ENCODE measurements at regions not wholly inside any gene's neighbourhood (a gene's known extent, or its start where the extent isn't known, plus 50 kb on each side); places are given as distances from the start of the nearest gene placed in this dataset.

DNA sequence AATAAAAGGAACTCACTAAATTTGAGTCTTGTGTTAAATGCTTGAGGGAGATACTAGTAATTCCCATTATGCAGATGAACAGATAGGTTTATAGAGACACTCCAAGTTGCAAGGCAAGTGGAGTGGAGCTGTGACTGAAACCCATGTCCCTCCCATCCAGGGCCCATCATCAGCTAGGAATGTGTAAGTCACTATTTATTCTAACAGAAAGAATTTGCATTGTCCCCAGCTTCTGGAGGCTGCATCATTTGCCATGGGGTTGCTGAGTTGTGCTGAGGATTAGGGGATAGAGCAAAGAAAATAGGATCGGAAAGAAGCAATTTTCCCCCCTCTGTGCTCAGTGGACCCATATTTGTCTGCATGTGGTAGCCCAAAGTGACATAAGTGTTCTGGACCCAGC is 197.4 kb upstream of the RGMA start:
- no peak for DNase-seq
- TF ChIP-seq POLR2A (IDR thresholded peaks at IDR 0.05; ENCODE audit: low read length): no peak
- no peak for TF ChIP-seq GATA1 (IDR thresholded peaks at IDR 0.05; ENCODE audit: low read depth, low read length)

DNA sequence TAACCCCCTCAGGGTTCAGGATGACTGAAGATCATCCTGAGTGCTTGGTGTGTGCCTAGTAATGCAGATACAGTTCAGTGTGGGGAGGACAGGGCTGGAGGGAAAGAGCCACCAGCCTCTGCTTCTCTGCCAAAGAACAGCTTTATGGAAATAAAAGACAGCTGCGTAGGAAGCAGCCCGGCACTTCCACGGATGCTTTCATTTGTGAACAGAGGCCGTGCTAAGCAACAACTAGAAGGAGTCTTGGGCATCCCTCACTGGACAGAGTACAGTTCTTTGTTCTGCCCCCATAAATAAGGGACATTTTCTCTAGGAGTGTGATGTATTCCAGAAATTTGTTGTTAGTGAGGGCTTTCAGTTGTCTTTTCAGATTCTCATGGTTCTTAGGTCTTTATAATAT is 194.8 kb upstream of the RGMA start:
- TF ChIP-seq GATA1 (IDR thresholded peaks at IDR 0.05; ENCODE audit: low read depth, low read length) (no peak), POLR2A (IDR thresholded peaks at IDR 0.05; ENCODE audit: low read length) (no peak)
- no peak for DNase-seq

DNA sequence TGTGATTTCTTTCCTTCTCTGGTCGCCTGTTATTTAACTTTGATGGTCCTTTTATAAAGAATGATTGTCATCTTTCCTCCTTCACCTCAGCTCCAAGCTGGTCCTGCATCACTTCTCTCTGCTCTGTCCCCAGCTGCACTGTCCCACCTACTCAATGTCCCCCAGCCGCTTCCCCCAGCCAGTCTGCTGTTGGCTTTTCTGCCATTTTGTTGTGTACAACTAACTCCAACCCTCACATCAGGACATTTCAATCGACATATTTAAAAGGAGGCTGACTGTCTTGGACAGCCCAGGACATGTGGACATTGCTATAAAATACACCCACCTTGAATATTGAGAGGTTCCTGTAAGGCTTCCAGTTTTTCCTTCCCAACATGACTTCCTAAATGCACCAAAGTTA is 193.8 kb upstream of the RGMA start:
- TF ChIP-seq POLR2A (IDR thresholded peaks at IDR 0.05; ENCODE audit: low read length) (no peak), GATA1 (IDR thresholded peaks at IDR 0.05; ENCODE audit: low read depth, low read length) (no peak)
- no peak for DNase-seq

DNA sequence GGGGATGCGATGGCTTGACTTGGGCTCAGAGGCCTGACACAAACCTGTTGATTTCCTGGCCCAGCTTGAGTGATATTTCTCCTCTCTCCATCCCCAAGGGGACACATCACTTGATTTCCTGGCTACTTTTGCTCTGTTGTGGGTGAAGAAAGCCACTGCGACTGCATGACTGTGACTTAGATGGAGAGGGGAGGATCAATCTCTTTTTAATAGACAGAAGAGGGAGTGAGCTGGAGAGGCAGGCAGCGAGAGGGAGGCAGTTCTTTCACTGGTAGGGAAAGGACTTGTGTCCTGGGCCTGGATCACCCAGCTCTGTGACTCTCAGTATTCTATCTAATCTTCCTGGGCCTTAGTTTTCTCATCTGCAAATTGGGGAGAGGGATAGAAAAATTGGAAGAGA is 189.8 kb upstream of the RGMA start:
- no peak for DNase-seq
- TF ChIP-seq GATA1 (IDR thresholded peaks at IDR 0.05; ENCODE audit: low read depth, low read length) (no peak), POLR2A (IDR thresholded peaks at IDR 0.05; ENCODE audit: low read length) (no peak)

DNA sequence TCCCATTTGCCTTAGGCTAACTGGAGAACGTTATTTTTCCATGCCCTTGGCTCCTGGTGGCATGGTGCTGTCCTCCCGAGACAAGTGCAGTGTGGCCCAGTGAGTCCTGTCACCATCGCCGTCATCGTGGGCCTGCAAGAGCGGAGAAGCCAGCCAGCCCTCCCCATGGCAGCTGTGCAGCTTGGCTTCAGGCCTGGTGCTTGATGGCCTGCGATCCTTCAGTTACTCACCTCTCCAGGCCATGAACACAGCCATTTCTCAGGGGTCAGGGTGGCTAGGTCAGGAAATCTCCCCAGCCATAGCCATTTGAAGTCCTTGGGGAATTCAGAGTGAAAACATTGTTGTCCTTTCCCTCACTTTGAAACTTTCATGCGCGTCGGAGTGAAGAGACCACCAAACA is 189.0 kb upstream of the RGMA start:
- no peak for DNase-seq
- no peak for TF ChIP-seq GATA1 (IDR thresholded peaks at IDR 0.05; ENCODE audit: low read depth, low read length)
- no peak for TF ChIP-seq POLR2A (IDR thresholded peaks at IDR 0.05; ENCODE audit: low read length)

DNA sequence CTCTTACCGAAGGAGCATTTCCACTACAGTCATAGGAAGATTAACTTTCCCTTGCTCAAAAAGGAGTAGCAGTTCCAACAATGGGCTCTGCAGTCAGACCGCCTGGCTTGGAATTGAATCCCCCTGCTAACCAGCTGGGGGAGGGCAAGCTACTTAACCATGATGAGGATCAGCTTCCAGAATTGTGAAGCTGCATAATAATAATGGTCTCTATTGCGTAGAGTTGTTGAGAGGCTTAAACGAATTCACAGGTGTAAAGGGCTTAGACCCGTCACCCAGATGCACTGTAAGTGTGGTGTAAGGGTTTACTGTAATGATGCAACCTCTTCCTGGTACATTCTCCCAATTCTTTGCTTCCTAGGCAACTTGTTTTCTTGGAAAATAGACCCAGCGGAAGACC is 185.2 kb upstream of the RGMA start:
- no peak for DNase-seq
- TF ChIP-seq POLR2A (IDR thresholded peaks at IDR 0.05; ENCODE audit: low read length): no peak
- no peak for TF ChIP-seq GATA1 (IDR thresholded peaks at IDR 0.05; ENCODE audit: low read depth, low read length)

DNA sequence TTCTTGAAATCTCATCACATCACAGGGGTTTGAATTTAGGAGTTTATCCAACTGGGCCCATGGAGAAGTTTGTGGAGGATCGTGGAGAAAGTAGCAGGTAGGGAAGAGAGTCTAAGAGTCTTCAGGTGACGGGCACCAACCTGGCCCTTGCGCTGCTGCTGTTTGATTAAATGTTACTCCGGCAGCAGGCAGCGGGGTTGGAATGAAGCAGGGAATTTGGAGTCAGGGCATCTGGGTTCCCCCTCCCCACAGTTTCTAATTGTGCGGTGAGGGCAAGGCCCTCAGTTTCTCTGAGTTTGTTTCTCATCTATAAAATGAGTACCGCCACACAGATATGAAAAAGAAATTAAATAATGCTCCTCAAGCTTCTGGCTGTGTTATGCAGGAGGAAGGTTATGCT is 182.9 kb upstream of the RGMA start:
- no peak for DNase-seq
- TF ChIP-seq GATA1 (IDR thresholded peaks at IDR 0.05; ENCODE audit: low read depth, low read length): no peak
- TF ChIP-seq POLR2A (IDR thresholded peaks at IDR 0.05; ENCODE audit: low read length): no peak

DNA sequence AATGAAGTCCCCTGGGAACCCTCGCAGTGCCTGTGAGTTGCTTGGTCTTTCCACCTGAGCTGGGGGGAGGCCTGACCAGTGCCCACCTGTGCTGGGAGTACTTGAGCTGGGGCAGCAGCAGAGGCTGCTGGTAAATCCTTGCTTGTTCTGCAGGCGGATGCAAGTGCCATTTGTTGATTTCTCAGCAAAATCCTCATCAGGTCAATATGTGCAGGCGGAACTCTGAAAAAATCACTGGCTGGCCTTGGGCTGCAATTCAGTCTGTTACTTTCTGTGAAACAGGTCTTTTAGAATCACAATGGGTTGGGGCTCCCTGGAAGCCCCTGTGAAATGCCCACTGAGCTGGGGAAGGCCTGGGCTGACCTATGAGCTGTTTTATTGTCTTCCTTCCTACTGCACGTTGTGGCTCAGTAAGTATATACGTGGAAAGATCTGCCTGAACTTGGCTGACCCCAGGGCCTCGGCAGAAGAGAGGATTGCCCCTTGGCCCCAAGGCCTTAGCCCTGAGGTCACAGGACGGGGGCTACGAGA is 182.0 kb upstream of the RGMA start:
- TF ChIP-seq GATA1 (IDR thresholded peaks at IDR 0.05; ENCODE audit: low read depth, low read length) (no peak), POLR2A (IDR thresholded peaks at IDR 0.05; ENCODE audit: low read length) (no peak)
- DNase-seq: no peak

DNA sequence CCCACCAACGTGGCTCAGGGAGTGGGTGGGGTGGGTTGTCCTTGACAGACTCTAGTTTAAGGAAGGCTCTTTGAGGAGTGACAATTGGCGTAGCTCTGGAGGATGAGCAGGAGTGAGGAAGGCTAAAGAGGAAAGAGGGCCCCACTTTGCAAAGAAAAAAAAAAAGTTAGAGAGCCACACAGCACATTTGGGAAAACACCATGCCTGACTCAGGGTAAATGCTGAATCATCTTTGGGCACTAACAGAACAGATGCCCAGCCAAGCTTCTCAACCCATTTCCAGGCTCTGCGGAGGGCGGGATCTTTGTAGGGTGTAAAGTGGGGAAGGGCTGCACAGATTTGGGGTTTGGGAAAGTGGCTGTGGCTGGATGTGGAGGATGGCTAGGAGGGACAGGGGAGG is 179.1 kb upstream of the RGMA start:
- TF ChIP-seq GATA1 (IDR thresholded peaks at IDR 0.05; ENCODE audit: low read depth, low read length) (no peak), POLR2A (IDR thresholded peaks at IDR 0.05; ENCODE audit: low read length) (no peak)
- DNase-seq: no peak

DNA sequence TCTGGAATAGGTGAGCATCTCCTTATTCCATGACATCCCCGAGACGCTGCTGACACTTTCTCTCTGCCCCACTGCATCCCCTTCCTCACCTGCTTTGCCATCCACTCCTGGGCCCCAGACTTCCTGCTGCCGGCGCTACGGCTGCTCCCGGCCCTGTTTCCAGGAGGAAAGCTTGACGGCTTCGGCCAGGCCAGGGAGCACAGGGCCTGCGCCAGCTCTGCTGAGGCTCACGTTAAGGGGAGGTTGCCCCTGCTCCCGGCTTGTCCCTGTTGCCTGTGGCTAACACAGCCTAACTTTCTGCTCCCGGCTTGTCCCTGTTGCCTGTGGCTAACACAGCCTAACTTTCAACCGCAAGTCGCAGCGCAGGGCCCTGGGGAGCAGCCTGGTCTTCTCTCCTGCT is 177.3 kb upstream of the RGMA start:
- no peak for DNase-seq
- TF ChIP-seq GATA1 (IDR thresholded peaks at IDR 0.05; ENCODE audit: low read depth, low read length): no peak
- TF ChIP-seq POLR2A (IDR thresholded peaks at IDR 0.05; ENCODE audit: low read length): no peak

DNA sequence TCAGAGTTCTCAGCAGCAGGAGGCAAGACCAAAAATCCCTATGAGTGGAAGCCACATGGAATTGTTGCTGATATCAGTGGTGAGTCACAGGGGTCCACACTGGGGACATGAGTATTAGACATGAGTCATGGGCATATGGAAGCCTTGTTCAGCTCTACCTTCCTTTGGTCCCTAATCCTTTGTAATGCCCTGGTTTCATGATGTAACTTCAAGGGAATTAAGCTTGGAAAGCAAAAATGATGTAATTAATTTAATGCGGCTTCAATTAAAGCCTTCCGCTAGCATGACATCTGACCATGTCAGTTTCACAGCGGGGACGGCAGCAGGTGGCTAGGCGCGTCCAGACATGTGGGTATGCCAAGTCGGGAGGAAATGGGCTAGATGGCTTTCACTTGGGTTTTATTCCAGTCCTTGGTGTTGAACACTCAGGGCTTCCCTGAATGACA is 176.1 kb upstream of the RGMA start:
- TF ChIP-seq GATA1 (IDR thresholded peaks at IDR 0.05; ENCODE audit: low read depth, low read length): no peak
- no peak for TF ChIP-seq POLR2A (IDR thresholded peaks at IDR 0.05; ENCODE audit: low read length)
- no peak for DNase-seq

DNA sequence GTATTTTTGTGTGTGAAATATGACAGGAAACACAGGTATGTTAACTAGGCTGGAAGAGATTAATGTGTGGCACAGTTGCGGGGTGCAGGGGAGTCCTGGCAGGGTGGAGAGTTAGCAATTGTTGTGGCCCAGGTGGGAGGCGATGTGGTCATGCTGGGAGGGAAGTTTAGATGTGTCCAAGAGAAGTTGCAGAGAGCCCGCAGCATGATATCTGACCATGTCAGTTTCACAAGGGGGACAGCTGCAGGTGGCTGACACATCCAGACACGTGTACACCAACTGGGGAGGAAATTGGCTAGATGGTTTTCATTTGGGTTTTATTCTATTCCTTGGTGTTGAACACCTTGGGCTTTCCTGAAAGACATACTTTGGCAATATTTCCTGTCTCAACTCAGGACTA is 172.8 kb upstream of the RGMA start:
- TF ChIP-seq GATA1 (IDR thresholded peaks at IDR 0.05; ENCODE audit: low read depth, low read length): no peak
- no peak for TF ChIP-seq POLR2A (IDR thresholded peaks at IDR 0.05; ENCODE audit: low read length)
- no peak for DNase-seq

DNA sequence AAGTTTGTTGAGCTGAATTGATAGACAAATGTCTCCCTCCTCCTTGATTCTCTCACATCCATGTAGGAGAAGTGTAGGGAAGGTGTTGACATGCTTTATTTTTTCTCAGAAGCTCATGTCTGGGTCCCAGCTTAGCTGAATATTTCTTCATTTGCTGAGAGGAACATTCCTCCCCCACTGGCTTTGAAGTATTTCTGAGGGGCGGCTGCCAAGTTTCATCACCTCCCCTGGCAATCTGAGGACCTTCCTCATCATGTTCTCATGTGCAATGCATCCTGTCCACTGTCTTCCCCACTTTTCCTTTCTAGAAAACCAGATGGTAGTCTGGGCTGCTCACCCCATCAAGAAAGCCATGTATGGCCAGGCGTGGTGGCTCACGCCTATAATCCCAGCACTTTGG is 168.9 kb upstream of the RGMA start:
- DNase-seq: no peak
- TF ChIP-seq POLR2A (IDR thresholded peaks at IDR 0.05; ENCODE audit: low read length) (no peak), GATA1 (IDR thresholded peaks at IDR 0.05; ENCODE audit: low read depth, low read length) (no peak)

DNA sequence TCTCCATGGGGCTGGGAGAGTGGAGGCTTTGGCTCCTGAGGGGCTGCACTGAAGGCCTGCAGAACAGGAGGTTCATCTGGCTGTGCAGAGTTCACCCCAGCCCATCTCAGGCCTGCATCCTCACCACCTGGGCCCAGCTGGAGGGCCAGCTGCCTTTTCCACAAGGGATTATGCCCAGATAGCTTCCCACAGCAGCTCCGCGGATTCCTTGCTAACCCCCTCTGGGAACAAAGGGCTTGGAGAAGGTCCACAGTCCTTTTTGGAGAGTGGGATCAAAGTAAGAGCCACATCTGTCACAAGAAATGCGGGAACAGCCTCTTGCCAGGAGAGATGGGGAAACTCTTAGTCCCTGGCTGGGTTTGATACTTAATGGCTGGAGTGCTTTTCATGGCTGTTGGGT is 164.7 kb upstream of the RGMA start:
- TF ChIP-seq POLR2A (IDR thresholded peaks at IDR 0.05; ENCODE audit: low read length) (no peak), GATA1 (IDR thresholded peaks at IDR 0.05; ENCODE audit: low read depth, low read length) (no peak)
- no peak for DNase-seq

DNA sequence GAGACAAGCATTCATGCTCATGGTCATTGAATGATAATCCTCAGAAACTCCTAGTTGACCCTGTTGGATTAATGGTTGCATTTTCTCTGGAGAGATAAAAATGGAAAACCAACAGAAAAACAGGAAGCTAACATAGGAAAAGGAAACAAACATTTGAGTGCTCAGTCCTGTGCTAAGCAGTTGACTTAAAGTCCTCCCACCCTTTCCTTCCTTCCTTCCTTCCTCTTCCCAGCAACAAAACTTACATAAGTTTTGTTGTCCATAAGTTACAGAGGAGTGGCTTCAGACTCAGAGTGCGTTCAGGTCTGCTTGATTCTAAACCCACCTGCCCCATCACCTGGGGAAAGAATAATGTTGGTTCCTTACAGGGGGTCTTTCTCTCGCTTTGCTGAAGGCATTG is 163.8 kb upstream of the RGMA start:
- no peak for TF ChIP-seq POLR2A (IDR thresholded peaks at IDR 0.05; ENCODE audit: low read length)
- TF ChIP-seq GATA1 (IDR thresholded peaks at IDR 0.05; ENCODE audit: low read depth, low read length): no peak
- DNase-seq: no peak

DNA sequence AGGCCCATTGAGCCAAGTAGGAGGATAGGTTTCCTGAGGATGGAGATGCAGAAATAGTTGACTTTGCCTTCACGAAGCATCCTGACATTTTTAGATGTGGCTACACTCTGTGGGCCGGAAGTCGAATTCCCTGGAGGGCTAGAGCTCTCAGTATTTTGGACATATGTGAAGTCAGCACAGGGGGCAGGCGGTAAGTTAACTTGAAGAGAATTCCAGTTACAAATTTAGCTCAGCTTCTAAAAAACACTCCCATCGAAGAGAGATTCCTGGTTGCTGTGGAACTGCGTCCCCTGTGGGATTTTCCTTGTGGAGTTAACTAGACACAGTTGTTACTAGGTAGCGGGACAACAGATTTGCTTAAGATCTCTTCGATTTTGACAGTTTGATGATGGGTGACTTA is 161.9 kb upstream of the RGMA start:
- no peak for TF ChIP-seq POLR2A (IDR thresholded peaks at IDR 0.05; ENCODE audit: low read length)
- no peak for TF ChIP-seq GATA1 (IDR thresholded peaks at IDR 0.05; ENCODE audit: low read depth, low read length)
- DNase-seq: no peak

Measured in erythroblast (primary cell).